GM12878 (cell line): ENCODE measurements at regions not wholly inside any gene's neighbourhood (a gene's known extent, or its start where the extent isn't known, plus 50 kb on each side); places are given as distances from the start of the nearest gene placed in this dataset.

Experiments used
- ATAC-seq: fragments of 200-7000 bp; cut with Tn5 transposase; 3 replicates; pipeline ENCODE4 v1.9.1; 2020; ENCODE audit warnings: mild to moderate bottlenecking, moderate library complexity
- BruUV-seq: library from RNA; stranded (reverse); fragments of 400-500 nt; replicated peaks from 2 replicates; lab custom pipeline; 2021; lab: Mats Ljungman, UMichigan
- CTCF ChIA-PET: fragments of 300-600 bp; sonication (Branson Sonifier 250); formaldehyde crosslinking; extraction: SDS; loops from one replicate; lab custom pipeline; 2021; ENCODE audit warnings: inconsistent platforms; lab: Yijun Ruan, JAX
- POLR2A ChIA-PET: fragments of 350-600 bp; formaldehyde crosslinking; extraction: SDS; loops from one replicate; lab custom pipeline; 2021; ENCODE audit warnings: inconsistent platforms; lab: Charles Lee
- RAD21 ChIA-PET: fragments of 300-600 bp; sonication (Branson Sonifier 250); formaldehyde crosslinking; loops from one replicate; lab custom pipeline; 2023; ENCODE audit warnings: antibody characterized with exemption; ENCODE audit not compliant: unreplicated experiment; lab: Charles Lee
- SMC1A ChIA-PET: fragments of 300-600 bp; sonication (Branson Sonifier 250); formaldehyde crosslinking; loops from one replicate; lab custom pipeline; 2023; ENCODE audit not compliant: unreplicated experiment, uncharacterized antibody; lab: Charles Lee
- DNase-seq: peaks from one replicate; pipeline ENCODE4 v3.0.0-alpha.2; 2011; ENCODE audit warnings: low read depth, low spot score
- FAIRE-seq: peaks from 3 replicates; lab custom pipeline; 2011; peaks lifted over from hg19 to GRCh38; lab: Jason Lieb, UNC
- H2AFZ ChIP-seq: 2 replicates; pipeline ENCODE4 v1.6.0; 2011; ENCODE audit warnings: low read depth, low read length, control low read depth; ENCODE audit not compliant: control insufficient read depth
- H3K27ac ChIP-seq: 2 replicates; pipeline ENCODE4 v1.5.1; 2011; ENCODE audit warnings: control low read depth; ENCODE audit not compliant: control insufficient read depth, insufficient read depth
- H3K27me3 ChIP-seq, 2 experiments: replicated peaks in 1 of 2; 2 replicates each; pipeline versions ENCODE4 v1.6.0 to v1.6.1; 2011; ENCODE audit warnings: low read length in 1 of 2; ENCODE audit not compliant: control insufficient read depth in 2 of 2, insufficient read depth in 2 of 2
- H3K36me3 ChIP-seq, 2 experiments: 2 replicates each; pipeline ENCODE4 v1.5.1; 2011; ENCODE audit warnings: low read length in 1 of 2; ENCODE audit not compliant: control insufficient read depth in 2 of 2, insufficient read depth in 2 of 2
- H3K4me1 ChIP-seq: 2 replicates; pipeline ENCODE4 v1.6.1; 2011; ENCODE audit warnings: mild to moderate bottlenecking, low read length, moderate library complexity, mixed read lengths; ENCODE audit not compliant: control insufficient read depth, insufficient read depth
- H3K4me2 ChIP-seq: 2 replicates; pipeline ENCODE4 v1.6.0; 2011; ENCODE audit warnings: control low read depth; ENCODE audit not compliant: control insufficient read depth, insufficient read depth
- H3K4me3 ChIP-seq: fragments of 200-600 bp; sonication (generic); 2 replicates; pipeline ENCODE4 v1.5.1; 2016
- H3K79me2 ChIP-seq: 2 replicates; pipeline ENCODE4 v1.6.0; 2011; ENCODE audit warnings: low read length; ENCODE audit not compliant: control insufficient read depth, insufficient read depth
- H3K9ac ChIP-seq: 2 replicates; pipeline ENCODE4 v1.8.0; 2011; ENCODE audit warnings: low read length, control low read depth, mixed read lengths; ENCODE audit not compliant: control insufficient read depth, insufficient read depth
- H3K9me3 ChIP-seq: replicated peaks from 3 replicates; pipeline ENCODE4 v1.5.1; 2011; ENCODE audit warnings: mild to moderate bottlenecking, low read length; ENCODE audit not compliant: control insufficient read depth, insufficient read depth
- H4K20me1 ChIP-seq: 2 replicates; pipeline ENCODE4 v1.6.0; 2011; ENCODE audit not compliant: control insufficient read depth, insufficient read depth
- E2F8 ChIP-seq: fragments of 450-650 bp; IDR thresholded peaks from 2 replicates; pipeline ENCODE4 v1.6.1; 2018; ENCODE audit warnings: mild to moderate bottlenecking, low read depth, moderate library complexity; ENCODE audit not compliant: partially characterized antibody
- EGR1 ChIP-seq, 2 experiments: IDR thresholded peaks; 1 replicate in 1 of 2; 2 replicates in 1 of 2; pipeline ENCODE4 v1.6.1; 2011 to 2012; ENCODE audit warnings: low read depth in 2 of 2, low read length in 2 of 2, borderline replicate concordance in 1 of 2, mild to moderate bottlenecking in 1 of 2, moderate library complexity in 1 of 2
- GABPA ChIP-seq: IDR thresholded peaks from 2 replicates; pipeline ENCODE4 v1.6.1; 2014; ENCODE audit warnings: antibody characterized with exemption, low read depth, mild to moderate bottlenecking, inconsistent platforms
- NFIC ChIP-seq: IDR thresholded peaks from 2 replicates; pipeline ENCODE4 v1.6.1; 2012; ENCODE audit warnings: low read depth, mild to moderate bottlenecking, inconsistent platforms, low read length, moderate library complexity
- POLR2A ChIP-seq: IDR thresholded peaks from 2 replicates; pipeline ENCODE4 v1.6.1; 2011; ENCODE audit warnings: low read depth, mild to moderate bottlenecking, low read length
- RAD21 ChIP-seq: IDR thresholded peaks from 2 replicates; pipeline ENCODE4 v1.6.1; 2011; ENCODE audit warnings: mild to moderate bottlenecking, low read depth, low read length, moderate library complexity; ENCODE audit not compliant: insufficient read depth
- RBBP5 ChIP-seq: fragments of 200-600 bp; sonication (generic); conservative IDR thresholded peaks from 2 replicates; pipeline ENCODE4 v1.6.1; 2016
- SPI1 ChIP-seq: IDR thresholded peaks from 2 replicates; pipeline ENCODE4 v1.6.1; 2011; ENCODE audit warnings: low read depth, mild to moderate bottlenecking, low read length, moderate library complexity, borderline replicate concordance; ENCODE audit not compliant: insufficient read depth
- USF1 ChIP-seq: IDR thresholded peaks from 2 replicates; pipeline ENCODE4 v1.6.1; 2011; ENCODE audit warnings: borderline replicate concordance, low read depth, mild to moderate bottlenecking, moderate library complexity, mixed read lengths, low read length; ENCODE audit not compliant: insufficient read depth; ENCODE audit errors: extremely low read length
- YBX1 ChIP-seq: fragments of 450-650 bp; IDR thresholded peaks from 2 replicates; pipeline ENCODE4 v1.6.1; 2016; ENCODE audit warnings: antibody characterized with exemption
- YY1 ChIP-seq: IDR thresholded peaks from 2 replicates; pipeline ENCODE4 v1.6.1; 2011; ENCODE audit warnings: low read depth, mild to moderate bottlenecking, low read length
- ZSCAN29 ChIP-seq: fragments of 450-650 bp; IDR thresholded peaks from 2 replicates; pipeline ENCODE4 v1.6.1; 2017; ENCODE audit warnings: mild to moderate bottlenecking, moderate library complexity
- WGBS: methylation state at CpG from one replicate; pipeline ENCODE4 v1.1.6; 2016; ENCODE audit warnings: low lambda C conversion rate; ENCODE audit not compliant: insufficient replicate concordance, insufficient coverage; ENCODE audit errors: missing lambda C conversion rate; 5-methylcytosine and 5-hydroxymethylcytosine counted together
- in situ Hi-C: fragments of 300-500 bp; cut with MboI; formaldehyde crosslinking; loops from 9 replicates; pipeline ENCODE4 v1.14.3; 2018; ENCODE audit warnings: mixed read lengths
- intact Hi-C: fragments of 100-400 bp; cut with micrococcal nuclease; formaldehyde crosslinking; loops from one replicate; pipeline ENCODE4 v1.14.2; 2022; ENCODE audit not compliant: unreplicated experiment
- TF ChIP-seq, protein P1 (sequence below): fragments of 450-650 bp; IDR thresholded peaks from 2 replicates; pipeline ENCODE4 v1.6.1; 2017; ENCODE audit warnings: antibody characterized with exemption, mild to moderate bottlenecking, moderate library complexity
- TF ChIP-seq, protein P2 (sequence below): fragments of 450-650 bp; conservative IDR thresholded peaks from 2 replicates; pipeline ENCODE4 v1.6.1; 2017; ENCODE audit warnings: mild to moderate bottlenecking, moderate library complexity

DNA sequence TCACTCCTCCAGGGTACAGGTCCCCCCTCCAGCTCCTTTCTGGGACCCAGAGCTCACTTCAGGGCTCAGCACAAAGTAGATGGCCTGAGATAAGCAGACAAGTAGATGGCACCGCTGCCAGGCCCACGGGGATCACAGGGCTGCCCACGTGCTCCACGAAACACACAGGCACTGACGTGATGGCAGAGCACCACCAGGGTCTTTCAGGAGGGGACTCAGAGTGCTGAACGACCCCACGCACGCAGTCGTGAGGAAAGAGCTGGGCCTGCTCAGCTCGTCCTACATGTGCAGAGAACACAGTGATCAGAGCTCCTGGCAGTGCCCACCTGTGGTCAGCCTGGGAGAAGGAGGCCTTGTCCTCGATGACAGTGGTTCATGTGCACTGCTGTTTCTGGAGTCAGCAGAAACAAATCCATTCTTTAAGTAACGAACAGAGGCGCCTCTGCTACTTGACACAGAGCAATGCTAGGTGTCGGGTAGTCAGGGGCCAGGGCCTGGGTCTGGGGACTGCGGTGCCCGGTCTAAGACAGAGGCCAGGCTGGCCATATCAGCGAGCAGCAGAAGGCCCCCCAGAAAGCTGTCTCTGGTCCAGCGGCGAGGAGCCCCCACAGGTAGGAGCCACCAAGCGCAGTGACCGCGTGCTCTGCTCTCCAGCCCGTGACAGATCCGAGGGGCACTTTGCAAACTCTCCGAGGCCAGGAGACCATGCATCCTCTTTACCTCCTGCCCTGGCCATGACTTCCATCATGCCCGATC lies 129.8 kb upstream of the FAM20C start (continued):
- TF ChIP-seq, protein P1, sequence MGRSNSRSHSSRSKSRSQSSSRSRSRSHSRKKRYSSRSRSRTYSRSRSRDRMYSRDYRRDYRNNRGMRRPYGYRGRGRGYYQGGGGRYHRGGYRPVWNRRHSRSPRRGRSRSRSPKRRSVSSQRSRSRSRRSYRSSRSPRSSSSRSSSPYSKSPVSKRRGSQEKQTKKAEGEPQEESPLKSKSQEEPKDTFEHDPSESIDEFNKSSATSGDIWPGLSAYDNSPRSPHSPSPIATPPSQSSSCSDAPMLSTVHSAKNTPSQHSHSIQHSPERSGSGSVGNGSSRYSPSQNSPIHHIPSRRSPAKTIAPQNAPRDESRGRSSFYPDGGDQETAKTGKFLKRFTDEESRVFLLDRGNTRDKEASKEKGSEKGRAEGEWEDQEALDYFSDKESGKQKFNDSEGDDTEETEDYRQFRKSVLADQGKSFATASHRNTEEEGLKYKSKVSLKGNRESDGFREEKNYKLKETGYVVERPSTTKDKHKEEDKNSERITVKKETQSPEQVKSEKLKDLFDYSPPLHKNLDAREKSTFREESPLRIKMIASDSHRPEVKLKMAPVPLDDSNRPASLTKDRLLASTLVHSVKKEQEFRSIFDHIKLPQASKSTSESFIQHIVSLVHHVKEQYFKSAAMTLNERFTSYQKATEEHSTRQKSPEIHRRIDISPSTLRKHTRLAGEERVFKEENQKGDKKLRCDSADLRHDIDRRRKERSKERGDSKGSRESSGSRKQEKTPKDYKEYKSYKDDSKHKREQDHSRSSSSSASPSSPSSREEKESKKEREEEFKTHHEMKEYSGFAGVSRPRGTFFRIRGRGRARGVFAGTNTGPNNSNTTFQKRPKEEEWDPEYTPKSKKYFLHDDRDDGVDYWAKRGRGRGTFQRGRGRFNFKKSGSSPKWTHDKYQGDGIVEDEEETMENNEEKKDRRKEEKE: no peak
- TF ChIP-seq YBX1: no peak
- no peak for TF ChIP-seq GABPA

DNA sequence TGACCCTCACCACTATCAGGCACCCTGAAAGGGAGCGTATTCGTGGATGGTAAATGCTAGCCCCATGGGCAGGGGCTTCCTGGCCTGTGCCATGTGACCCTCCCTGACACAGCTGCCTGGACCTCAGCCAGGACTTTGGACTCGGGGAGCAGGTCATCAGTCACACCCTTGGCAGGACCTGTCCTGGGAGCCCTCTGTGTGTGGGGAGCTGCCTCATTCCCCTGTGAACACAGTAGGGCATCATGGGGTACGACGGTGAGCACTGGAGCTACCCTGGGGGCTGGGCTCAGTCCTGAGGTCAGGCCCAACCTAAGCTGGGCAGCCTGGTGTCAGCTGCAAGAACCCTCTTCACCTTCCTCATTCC lies 129.3 kb upstream of the FAM20C start:
- no peak overlapping the region for H2AFZ ChIP-seq
- no TSS peak for BruUV-seq
- H3K9ac ChIP-seq: no peak overlapping the region
- H3K9me3 ChIP-seq: no peaks in the 10 kb centered on the region
- no peak overlapping the region for H3K27ac ChIP-seq
- H4K20me1 ChIP-seq: no peaks in the 10 kb centered on the region
- in situ Hi-C loops: no loop called here
- H3K79me2 ChIP-seq: no peaks in the 10 kb centered on the region
- ChIA-PET CTCF (interaction anchor here (0.8 kb wide), 1 partner anchor 20 kb away, joined by 3 read pairs; no protein-coding TSS in a partner anchor), SMC1A (no interaction called here), POLR2A (no interaction called here), RAD21 (no interaction called here)
- 63% methylated on average over 5 of the region's 5 CpGs for WGBS
- FAIRE-seq (no peak), DNase-seq (no peak), ATAC-seq (no peak)
- intact Hi-C loops: no loop called here
- no peaks in the 10 kb centered on the region for H3K4me1 ChIP-seq
- H3K36me3 ChIP-seq: no peaks in the 10 kb centered on the region
- no peak overlapping the region for H3K4me2 ChIP-seq
- H3K4me3 ChIP-seq: no peak overlapping the region
- H3K27me3 ChIP-seq: no peaks in the 10 kb centered on the region
- TF ChIP-seq USF1: no peak
- TF ChIP-seq RAD21: no peak
- TF ChIP-seq, protein P2, sequence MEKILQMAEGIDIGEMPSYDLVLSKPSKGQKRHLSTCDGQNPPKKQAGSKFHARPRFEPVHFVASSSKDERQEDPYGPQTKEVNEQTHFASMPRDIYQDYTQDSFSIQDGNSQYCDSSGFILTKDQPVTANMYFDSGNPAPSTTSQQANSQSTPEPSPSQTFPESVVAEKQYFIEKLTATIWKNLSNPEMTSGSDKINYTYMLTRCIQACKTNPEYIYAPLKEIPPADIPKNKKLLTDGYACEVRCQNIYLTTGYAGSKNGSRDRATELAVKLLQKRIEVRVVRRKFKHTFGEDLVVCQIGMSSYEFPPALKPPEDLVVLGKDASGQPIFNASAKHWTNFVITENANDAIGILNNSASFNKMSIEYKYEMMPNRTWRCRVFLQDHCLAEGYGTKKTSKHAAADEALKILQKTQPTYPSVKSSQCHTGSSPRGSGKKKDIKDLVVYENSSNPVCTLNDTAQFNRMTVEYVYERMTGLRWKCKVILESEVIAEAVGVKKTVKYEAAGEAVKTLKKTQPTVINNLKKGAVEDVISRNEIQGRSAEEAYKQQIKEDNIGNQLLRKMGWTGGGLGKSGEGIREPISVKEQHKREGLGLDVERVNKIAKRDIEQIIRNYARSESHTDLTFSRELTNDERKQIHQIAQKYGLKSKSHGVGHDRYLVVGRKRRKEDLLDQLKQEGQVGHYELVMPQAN: no peak
- TF ChIP-seq POLR2A: no peak
- no peak for TF ChIP-seq ZSCAN29
- no peak for TF ChIP-seq RBBP5
- TF ChIP-seq E2F8: no peak
- TF ChIP-seq YY1: no peak
- no peak for TF ChIP-seq EGR1 (IDR thresholded peaks at IDR 0.05; ENCODE audit: borderline replicate concordance in 1 of 2, low read depth in 2 of 2, low read length in 2 of 2)
- no peak for TF ChIP-seq NFIC
- TF ChIP-seq SPI1: no peak
